GM12878 (cell line): ENCODE measurements at regions not wholly inside any gene's neighbourhood (a gene's known extent, or its start where the extent isn't known, plus 50 kb on each side); places are given as distances from the start of the nearest gene placed in this dataset.

Source experiments
- ATAC-seq: fragments of 200-7000 bp; cut with Tn5 transposase; 3 replicates; pipeline ENCODE4 v1.9.1; 2020; ENCODE audit warnings: mild to moderate bottlenecking, moderate library complexity
- BruUV-seq: library from RNA; stranded (reverse); fragments of 400-500 nt; replicated peaks from 2 replicates; lab custom pipeline; 2021; lab: Mats Ljungman, UMichigan
- CTCF ChIA-PET: fragments of 300-600 bp; sonication (Branson Sonifier 250); formaldehyde crosslinking; extraction: SDS; loops from one replicate; lab custom pipeline; 2021; ENCODE audit warnings: inconsistent platforms; lab: Yijun Ruan, JAX
- POLR2A ChIA-PET: fragments of 350-600 bp; formaldehyde crosslinking; extraction: SDS; loops from one replicate; lab custom pipeline; 2021; ENCODE audit warnings: inconsistent platforms; lab: Charles Lee
- RAD21 ChIA-PET: fragments of 300-600 bp; sonication (Branson Sonifier 250); formaldehyde crosslinking; loops from one replicate; lab custom pipeline; 2023; ENCODE audit warnings: antibody characterized with exemption; ENCODE audit not compliant: unreplicated experiment; lab: Charles Lee
- SMC1A ChIA-PET: fragments of 300-600 bp; sonication (Branson Sonifier 250); formaldehyde crosslinking; loops from one replicate; lab custom pipeline; 2023; ENCODE audit not compliant: unreplicated experiment, uncharacterized antibody; lab: Charles Lee
- DNase-seq: peaks from one replicate; pipeline ENCODE4 v3.0.0-alpha.2; 2011; ENCODE audit warnings: low read depth, low spot score
- FAIRE-seq: peaks from 3 replicates; lab custom pipeline; 2011; peaks lifted over from hg19 to GRCh38; lab: Jason Lieb, UNC
- H2AFZ ChIP-seq: 2 replicates; pipeline ENCODE4 v1.6.0; 2011; ENCODE audit warnings: low read depth, low read length, control low read depth; ENCODE audit not compliant: control insufficient read depth
- H3K27ac ChIP-seq: 2 replicates; pipeline ENCODE4 v1.5.1; 2011; ENCODE audit warnings: control low read depth; ENCODE audit not compliant: control insufficient read depth, insufficient read depth
- H3K27me3 ChIP-seq, 2 experiments: replicated peaks in 1 of 2; 2 replicates each; pipeline versions ENCODE4 v1.6.0 to v1.6.1; 2011; ENCODE audit warnings: low read length in 1 of 2; ENCODE audit not compliant: control insufficient read depth in 2 of 2, insufficient read depth in 2 of 2
- H3K36me3 ChIP-seq, 2 experiments: 2 replicates each; pipeline ENCODE4 v1.5.1; 2011; ENCODE audit warnings: low read length in 1 of 2; ENCODE audit not compliant: control insufficient read depth in 2 of 2, insufficient read depth in 2 of 2
- H3K4me1 ChIP-seq: 2 replicates; pipeline ENCODE4 v1.6.1; 2011; ENCODE audit warnings: mild to moderate bottlenecking, low read length, moderate library complexity, mixed read lengths; ENCODE audit not compliant: control insufficient read depth, insufficient read depth
- H3K4me2 ChIP-seq: 2 replicates; pipeline ENCODE4 v1.6.0; 2011; ENCODE audit warnings: control low read depth; ENCODE audit not compliant: control insufficient read depth, insufficient read depth
- H3K4me3 ChIP-seq: fragments of 200-600 bp; sonication (generic); 2 replicates; pipeline ENCODE4 v1.5.1; 2016
- H3K79me2 ChIP-seq: 2 replicates; pipeline ENCODE4 v1.6.0; 2011; ENCODE audit warnings: low read length; ENCODE audit not compliant: control insufficient read depth, insufficient read depth
- H3K9ac ChIP-seq: 2 replicates; pipeline ENCODE4 v1.8.0; 2011; ENCODE audit warnings: low read length, control low read depth, mixed read lengths; ENCODE audit not compliant: control insufficient read depth, insufficient read depth
- H3K9me3 ChIP-seq: replicated peaks from 3 replicates; pipeline ENCODE4 v1.5.1; 2011; ENCODE audit warnings: mild to moderate bottlenecking, low read length; ENCODE audit not compliant: control insufficient read depth, insufficient read depth
- H4K20me1 ChIP-seq: 2 replicates; pipeline ENCODE4 v1.6.0; 2011; ENCODE audit not compliant: control insufficient read depth, insufficient read depth
- BRCA1 ChIP-seq: IDR thresholded peaks from 2 replicates; pipeline ENCODE4 v1.6.1; 2011; ENCODE audit warnings: low read depth, low read length, improper control_type of control experiment
- FOXM1 ChIP-seq: IDR thresholded peaks from 2 replicates; pipeline ENCODE4 v1.6.1; 2012; ENCODE audit warnings: low read depth, mild to moderate bottlenecking, inconsistent platforms, low read length, moderate library complexity
- GABPA ChIP-seq: IDR thresholded peaks from 2 replicates; pipeline ENCODE4 v1.6.1; 2014; ENCODE audit warnings: antibody characterized with exemption, low read depth, mild to moderate bottlenecking, inconsistent platforms
- SMAD1 ChIP-seq: fragments of 450-650 bp; IDR thresholded peaks from 2 replicates; pipeline ENCODE4 v1.6.1; 2018; ENCODE audit warnings: mild to moderate bottlenecking, low read depth; ENCODE audit not compliant: partially characterized antibody
- SMARCA5 ChIP-seq: fragments of 450-650 bp; IDR thresholded peaks from 2 replicates; pipeline ENCODE4 v1.6.1; 2017; ENCODE audit warnings: mild to moderate bottlenecking
- STAT1 ChIP-seq: fragments of 450-650 bp; conservative IDR thresholded peaks from 2 replicates; pipeline ENCODE4 v1.6.1; 2014; ENCODE audit warnings: antibody characterized with exemption, mild to moderate bottlenecking
- ZNF207 ChIP-seq: fragments of 450-650 bp; IDR thresholded peaks from 2 replicates; pipeline ENCODE4 v1.6.1; 2014; ENCODE audit warnings: antibody characterized with exemption, mild to moderate bottlenecking, borderline replicate concordance
- WGBS: methylation state at CpG from one replicate; pipeline ENCODE4 v1.1.6; 2016; ENCODE audit warnings: low lambda C conversion rate; ENCODE audit not compliant: insufficient replicate concordance, insufficient coverage; ENCODE audit errors: missing lambda C conversion rate; 5-methylcytosine and 5-hydroxymethylcytosine counted together
- in situ Hi-C: fragments of 300-500 bp; cut with MboI; formaldehyde crosslinking; loops from 9 replicates; pipeline ENCODE4 v1.14.3; 2018; ENCODE audit warnings: mixed read lengths
- intact Hi-C: fragments of 100-400 bp; cut with micrococcal nuclease; formaldehyde crosslinking; loops from one replicate; pipeline ENCODE4 v1.14.2; 2022; ENCODE audit not compliant: unreplicated experiment
- TF ChIP-seq, protein P1 (sequence below): IDR thresholded peaks from 2 replicates; pipeline ENCODE4 v1.6.1; 2011; ENCODE audit warnings: low read depth, low read length, improper control_type of control experiment, borderline replicate concordance
- TF ChIP-seq, protein P2 (sequence below): fragments of 450-650 bp; IDR thresholded peaks from 2 replicates; pipeline ENCODE4 v1.6.1; 2018; ENCODE audit warnings: borderline replicate concordance, mild to moderate bottlenecking; ENCODE audit not compliant: partially characterized antibody

DNA sequence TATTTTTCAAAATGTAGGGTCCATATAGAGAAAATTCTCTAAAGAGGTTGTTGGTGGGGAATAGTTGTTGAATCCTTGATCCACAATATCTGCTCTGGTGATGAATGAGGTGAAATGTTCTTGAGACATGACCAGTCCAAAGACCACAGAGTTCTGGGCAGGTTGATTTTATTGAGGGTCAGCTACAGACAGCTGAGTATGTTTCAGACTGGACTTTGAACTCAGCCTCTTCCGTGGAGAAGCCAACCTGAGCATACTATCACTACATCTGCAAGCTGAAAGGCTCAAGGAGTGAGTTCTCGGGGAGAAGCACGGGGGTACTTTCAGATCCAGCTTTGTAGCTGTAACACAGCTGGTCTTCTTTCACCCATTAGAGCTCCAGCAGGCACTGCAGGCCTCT is 168.4 kb upstream of the NPY2R start:
- RAD21 ChIA-PET: no interaction called here
- Histone ChIP-seq H3K79me2 (no peaks in the 10 kb centered on the region), H2AFZ (no peak overlapping the region), H3K27me3 (no peaks in the 10 kb centered on the region), H3K36me3 (no peaks in the 10 kb centered on the region), H3K4me2 (no peak overlapping the region), H3K4me3 (no peak overlapping the region), H3K4me1 (no peaks in the 10 kb centered on the region)
- CTCF ChIA-PET: interaction anchor here (1.0 to 5.4 kb wide), 3 partner anchors 8 to 17 kb away, joined by 3 to 25 read pairs (median 5); no protein-coding TSS in a partner anchor
- POLR2A ChIA-PET: no interaction called here
- in situ Hi-C loops: no loop called here
- SMC1A ChIA-PET: interaction anchor here (0.6 to 0.7 kb wide), 3 partner anchors 26 to 1021 kb away, joined by 3 read pairs; no protein-coding TSS in a partner anchor
- intact Hi-C loops: no loop called here
- DNase-seq: no peak
- TF ChIP-seq SMAD1 (no peak), GABPA (no peak), STAT1 (no peak), ZNF207 (no peak), FOXM1 (no peak), SMARCA5 (no peak), BRCA1 (no peak)
- TF ChIP-seq, protein P1, sequence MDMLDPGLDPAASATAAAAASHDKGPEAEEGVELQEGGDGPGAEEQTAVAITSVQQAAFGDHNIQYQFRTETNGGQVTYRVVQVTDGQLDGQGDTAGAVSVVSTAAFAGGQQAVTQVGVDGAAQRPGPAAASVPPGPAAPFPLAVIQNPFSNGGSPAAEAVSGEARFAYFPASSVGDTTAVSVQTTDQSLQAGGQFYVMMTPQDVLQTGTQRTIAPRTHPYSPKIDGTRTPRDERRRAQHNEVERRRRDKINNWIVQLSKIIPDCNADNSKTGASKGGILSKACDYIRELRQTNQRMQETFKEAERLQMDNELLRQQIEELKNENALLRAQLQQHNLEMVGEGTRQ: no peak
- TF ChIP-seq, protein P2, sequence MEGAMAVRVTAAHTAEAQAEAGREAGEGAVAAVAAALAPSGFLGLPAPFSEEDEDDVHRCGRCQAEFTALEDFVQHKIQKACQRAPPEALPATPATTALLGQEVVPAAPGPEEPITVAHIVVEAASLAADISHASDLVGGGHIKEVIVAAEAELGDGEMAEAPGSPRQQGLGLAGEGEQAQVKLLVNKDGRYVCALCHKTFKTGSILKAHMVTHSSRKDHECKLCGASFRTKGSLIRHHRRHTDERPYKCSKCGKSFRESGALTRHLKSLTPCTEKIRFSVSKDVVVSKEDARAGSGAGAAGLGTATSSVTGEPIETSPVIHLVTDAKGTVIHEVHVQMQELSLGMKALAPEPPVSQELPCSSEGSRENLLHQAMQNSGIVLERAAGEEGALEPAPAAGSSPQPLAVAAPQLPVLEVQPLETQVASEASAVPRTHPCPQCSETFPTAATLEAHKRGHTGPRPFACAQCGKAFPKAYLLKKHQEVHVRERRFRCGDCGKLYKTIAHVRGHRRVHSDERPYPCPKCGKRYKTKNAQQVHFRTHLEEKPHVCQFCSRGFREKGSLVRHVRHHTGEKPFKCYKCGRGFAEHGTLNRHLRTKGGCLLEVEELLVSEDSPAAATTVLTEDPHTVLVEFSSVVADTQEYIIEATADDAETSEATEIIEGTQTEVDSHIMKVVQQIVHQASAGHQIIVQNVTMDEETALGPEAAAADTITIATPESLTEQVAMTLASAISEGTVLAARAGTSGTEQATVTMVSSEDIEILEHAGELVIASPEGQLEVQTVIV: no peak
- TF ChIP-seq, all 136 proteins: peak for 0
- WGBS: 16% methylated on average over 3 of the region's 3 CpGs
- Histone ChIP-seq H4K20me1 (no peaks in the 10 kb centered on the region), H3K9me3 (no peaks in the 10 kb centered on the region), H3K9ac (no peak overlapping the region), H3K27ac (no peak overlapping the region)
- BruUV-seq: no TSS peak
- no peak for ATAC-seq
- no peak for FAIRE-seq
